ENCODE measurements at regions not wholly inside any gene's neighbourhood (a gene's known extent, or its start where the extent isn't known, plus 50 kb on each side); places are given as distances from the start of the nearest gene placed in this dataset.

DNA sequence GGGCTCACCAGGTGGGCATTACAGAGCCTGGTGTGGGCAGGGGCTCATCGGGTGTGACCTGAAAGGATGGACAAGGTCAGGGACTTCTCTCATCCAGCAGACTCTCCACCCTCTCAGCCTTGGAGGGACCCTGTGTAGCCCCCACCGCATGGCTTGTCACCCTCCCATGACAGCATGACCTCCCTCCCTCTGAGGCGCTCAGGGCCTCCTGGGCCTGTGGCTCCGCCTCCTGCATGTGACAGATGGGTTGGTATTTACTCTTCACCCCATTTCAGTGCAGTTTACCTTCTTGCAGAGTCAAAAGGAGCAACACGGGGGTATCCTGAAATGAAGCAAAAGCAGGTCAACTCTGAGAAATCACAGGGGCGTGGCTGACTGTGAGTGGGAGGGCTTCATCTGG is 298.6 kb upstream of the AJAP1 start:
- Histone ChIP-seq H3K4me1 (no peaks in the 10 kb centered on the region), H3K4me3 (no peak overlapping the region), H3K27me3 (peaks cover 0 to 37% (median 0%) of the 10 kb centered on the region in 3 donors), H3K36me3 (no peaks in the 10 kb centered on the region), H3K9me3 (no peaks in the 10 kb centered on the region), H3K27ac (no peak overlapping the region)
- 49 to 68% (median 64%) methylated on average over 6 of the region's 6 CpGs for WGBS, 5 donors
- DNase-seq = no peak
- intact Hi-C loops (cut with DNase I; ENCODE audit: low total_unique reads) = no loop called here
- TF ChIP-seq, protein P1, sequence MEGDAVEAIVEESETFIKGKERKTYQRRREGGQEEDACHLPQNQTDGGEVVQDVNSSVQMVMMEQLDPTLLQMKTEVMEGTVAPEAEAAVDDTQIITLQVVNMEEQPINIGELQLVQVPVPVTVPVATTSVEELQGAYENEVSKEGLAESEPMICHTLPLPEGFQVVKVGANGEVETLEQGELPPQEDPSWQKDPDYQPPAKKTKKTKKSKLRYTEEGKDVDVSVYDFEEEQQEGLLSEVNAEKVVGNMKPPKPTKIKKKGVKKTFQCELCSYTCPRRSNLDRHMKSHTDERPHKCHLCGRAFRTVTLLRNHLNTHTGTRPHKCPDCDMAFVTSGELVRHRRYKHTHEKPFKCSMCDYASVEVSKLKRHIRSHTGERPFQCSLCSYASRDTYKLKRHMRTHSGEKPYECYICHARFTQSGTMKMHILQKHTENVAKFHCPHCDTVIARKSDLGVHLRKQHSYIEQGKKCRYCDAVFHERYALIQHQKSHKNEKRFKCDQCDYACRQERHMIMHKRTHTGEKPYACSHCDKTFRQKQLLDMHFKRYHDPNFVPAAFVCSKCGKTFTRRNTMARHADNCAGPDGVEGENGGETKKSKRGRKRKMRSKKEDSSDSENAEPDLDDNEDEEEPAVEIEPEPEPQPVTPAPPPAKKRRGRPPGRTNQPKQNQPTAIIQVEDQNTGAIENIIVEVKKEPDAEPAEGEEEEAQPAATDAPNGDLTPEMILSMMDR (IDR thresholded peaks at IDR 0.05) = no peak
- TF ChIP-seq POLR2AphosphoS5 (IDR thresholded peaks at IDR 0.05) (no peak), POLR2A (IDR thresholded peaks at IDR 0.05) (no peak), EP300 (IDR thresholded peaks at IDR 0.05) (no peak)

DNA sequence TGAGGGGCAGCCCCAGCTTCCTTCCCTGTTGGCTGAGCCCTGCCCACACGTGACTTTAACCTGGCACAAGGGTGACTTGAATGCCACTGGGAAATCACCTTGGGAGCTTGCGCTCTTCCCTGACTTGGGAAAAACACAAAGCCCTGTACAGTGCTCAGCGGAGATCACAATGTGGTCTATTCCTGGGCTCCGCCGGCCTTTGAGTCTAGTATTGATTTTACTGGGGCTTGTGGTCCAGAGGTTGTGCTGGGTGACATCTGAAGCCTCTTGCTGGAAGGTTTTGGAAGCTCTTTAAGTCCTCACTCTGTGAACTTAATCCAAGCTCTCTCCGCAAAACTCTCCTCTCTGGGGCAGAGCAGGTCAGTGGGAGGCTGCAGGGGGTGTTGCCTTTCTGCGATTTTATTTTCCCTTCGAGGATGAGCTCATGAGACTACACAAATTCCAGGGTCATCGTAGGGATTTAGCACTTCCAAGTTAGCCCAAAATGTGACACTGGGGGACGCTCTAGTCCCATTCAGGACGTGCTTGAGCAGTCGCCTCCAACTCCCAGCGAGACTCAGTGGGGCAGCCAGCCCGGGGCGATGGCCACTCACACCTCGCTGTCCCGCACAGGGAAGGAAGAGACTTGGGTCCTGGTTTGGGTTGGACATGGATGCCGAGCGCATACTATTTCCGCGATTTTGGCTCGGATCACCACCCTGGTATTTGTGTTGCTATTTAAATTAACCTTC is 291.9 kb upstream of the AJAP1 start:
- H3K27me3 ChIP-seq = peaks cover 0 to 40% (median 0%) of the 10 kb centered on the region in 3 donors
- H3K27ac ChIP-seq = no peak overlapping the region
- peaks cover 0 to 11% (median 8%) of the 10 kb centered on the region in 4 donors for H3K9me3 ChIP-seq
- no peaks in the 10 kb centered on the region for H3K36me3 ChIP-seq
- H3K4me3 ChIP-seq = no peak overlapping the region
- 81 to 85% (median 82%) methylated on average over 22 of the region's 22 CpGs for WGBS, 5 donors
- no peak for DNase-seq
- no peaks in the 10 kb centered on the region for H3K4me1 ChIP-seq
- intact Hi-C loops (cut with DNase I; ENCODE audit: low total_unique reads) = no loop called here
- TF ChIP-seq POLR2A (IDR thresholded peaks at IDR 0.05) (no peak), POLR2AphosphoS5 (IDR thresholded peaks at IDR 0.05) (no peak)
- TF ChIP-seq, protein P1 (IDR thresholded peaks at IDR 0.05) = no peak

DNA sequence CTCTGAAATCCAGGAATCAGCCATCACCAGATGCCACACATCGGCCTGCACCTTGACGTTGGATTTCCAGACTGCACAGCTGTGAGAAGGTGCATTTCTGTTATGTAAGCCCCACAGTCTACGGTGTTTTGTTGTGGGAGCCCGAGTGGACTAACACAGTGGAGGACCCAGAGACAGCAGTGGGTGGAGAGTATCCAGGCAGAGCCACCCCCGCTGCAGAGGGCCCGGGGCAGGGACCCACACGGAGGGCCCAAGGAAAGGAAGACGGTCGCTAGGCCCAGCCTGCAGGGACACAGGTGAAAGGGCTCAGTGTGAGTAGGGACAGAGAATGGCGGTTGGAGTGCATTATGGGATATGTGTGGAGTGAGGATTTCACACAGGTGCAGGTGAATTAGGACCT is 288.3 kb upstream of the AJAP1 start:
- Histone ChIP-seq H3K36me3 (no peaks in the 10 kb centered on the region), H3K4me3 (no peak overlapping the region), H3K4me1 (no peaks in the 10 kb centered on the region), H3K27ac (no peak overlapping the region), H3K9me3 (peaks cover 0 to 11% (median 8%) of the 10 kb centered on the region in 4 donors), H3K27me3 (peaks cover 0 to 25% (median 0%) of the 10 kb centered on the region in 3 donors)
- WGBS, 5 donors = 75 to 91% (median 86%) methylated on average over 10 of the region's 10 CpGs
- intact Hi-C loops (cut with DNase I; ENCODE audit: low total_unique reads) = no loop called here
- no peak for TF ChIP-seq POLR2AphosphoS5 (IDR thresholded peaks at IDR 0.05)
- TF ChIP-seq, protein P1 (IDR thresholded peaks at IDR 0.05) = no peak
- no peak for TF ChIP-seq POLR2A (IDR thresholded peaks at IDR 0.05)
- TF ChIP-seq EP300 (IDR thresholded peaks at IDR 0.05) = no peak
- DNase-seq = no peak

DNA sequence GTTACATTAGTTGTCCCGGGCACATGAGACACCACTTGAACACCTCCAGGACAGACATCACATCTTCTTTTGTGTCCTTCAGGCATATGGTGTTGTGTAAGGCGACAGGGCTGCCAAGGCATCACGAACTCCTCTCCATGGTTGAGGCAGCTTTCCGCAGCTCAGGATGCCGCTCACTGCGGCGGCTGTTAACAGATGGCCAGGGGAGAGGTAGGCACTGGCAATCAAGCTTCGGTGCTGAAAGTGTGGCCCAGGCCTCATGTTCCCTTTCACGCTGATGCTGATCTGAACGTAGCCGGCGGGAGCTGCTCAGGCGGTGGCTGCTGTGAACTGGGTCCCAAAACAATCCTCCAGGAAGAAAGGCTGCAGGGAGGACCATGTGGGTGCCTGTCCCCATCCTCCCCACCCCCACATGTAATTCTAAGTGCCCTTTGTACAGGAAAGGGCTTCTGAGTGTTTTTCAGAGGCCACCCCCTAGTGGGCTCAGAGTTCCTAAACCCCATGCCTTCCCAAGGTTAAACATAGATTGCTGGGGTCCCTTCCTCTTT is 287.1 kb upstream of the AJAP1 start:
- TF ChIP-seq, protein P1 (IDR thresholded peaks at IDR 0.05) = no peak
- TF ChIP-seq POLR2A (IDR thresholded peaks at IDR 0.05) = no peak
- TF ChIP-seq POLR2AphosphoS5 (IDR thresholded peaks at IDR 0.05) = no peak
- no peak for TF ChIP-seq EP300 (IDR thresholded peaks at IDR 0.05)
- no peak for DNase-seq
- H3K27me3 ChIP-seq = peaks cover 0 to 13% (median 0%) of the 10 kb centered on the region in 3 donors

More for the DNA sequence above, 287.1 kb upstream of the AJAP1 start:
- H3K27ac ChIP-seq = no peak overlapping the region
- intact Hi-C loops (cut with DNase I; ENCODE audit: low total_unique reads) = no loop called here
- H3K4me3 ChIP-seq = no peak overlapping the region
- H3K36me3 ChIP-seq = no peaks in the 10 kb centered on the region
- WGBS, 5 donors = 80 to 89% (median 86%) methylated on average over 10 to 13 of the region's 13 CpGs
- H3K9me3 ChIP-seq = peaks cover 0 to 11% (median 8%) of the 10 kb centered on the region in 4 donors
- H3K4me1 ChIP-seq = no peaks in the 10 kb centered on the region
